Hepatocyte (in vitro differentiated cells): ENCODE measurements at regions not wholly inside any gene's neighbourhood (a gene's known extent, or its start where the extent isn't known, plus 50 kb on each side); places are given as distances from the start of the nearest gene placed in this dataset.
"Not testable (repeated sequence)": the region's sequence is repeated elsewhere in the genome, so short reads cannot be mapped to it uniquely, and the experiment has no call there.

ENCODE experiments used
- DNase-seq: peaks from one replicate; pipeline ENCODE4 v3.0.0-alpha.2; 2016; ENCODE audit warnings: low spot score
- H2AFZ ChIP-seq: fragments of 200-600 bp; sonication (generic); 2 replicates; pipeline ENCODE4 v1.6.0; 2016; ENCODE audit warnings: antibody characterized with exemption, mild to moderate bottlenecking
- H3K27ac ChIP-seq: fragments of 200-600 bp; sonication (generic); 2 replicates; pipeline ENCODE4 v1.5.1; 2016; ENCODE audit warnings: mild to moderate bottlenecking
- H3K27me3 ChIP-seq: fragments of 200-600 bp; sonication (generic); 2 replicates; pipeline ENCODE4 v1.6.1; 2016
- H3K36me3 ChIP-seq: fragments of 200-600 bp; sonication (generic); replicated peaks from 2 replicates; pipeline ENCODE4 v1.5.1; 2016; ENCODE audit warnings: low read depth; ENCODE audit not compliant: insufficient read depth
- H3K4me1 ChIP-seq: fragments of 200-600 bp; sonication (generic); 2 replicates; pipeline ENCODE4 v1.5.1; 2016; ENCODE audit warnings: mild to moderate bottlenecking, moderate library complexity; ENCODE audit not compliant: insufficient read depth
- H3K4me2 ChIP-seq: fragments of 200-600 bp; sonication (generic); 2 replicates; pipeline ENCODE4 v1.6.0; 2016
- H3K4me3 ChIP-seq: fragments of 200-600 bp; sonication (generic); 2 replicates; pipeline ENCODE4 v1.5.1; 2016; ENCODE audit warnings: mild to moderate bottlenecking
- H3K79me2 ChIP-seq: fragments of 200-600 bp; sonication (generic); 2 replicates; pipeline ENCODE4 v1.6.0; 2017; ENCODE audit warnings: mild to moderate bottlenecking
- H3K9me2 ChIP-seq: fragments of 200-600 bp; sonication (generic); replicated peaks from 2 replicates; pipeline ENCODE4 v1.6.0; 2017; ENCODE audit warnings: mild to moderate bottlenecking; ENCODE audit not compliant: insufficient read depth
- H3K9me3 ChIP-seq: fragments of 200-600 bp; sonication (generic); 2 replicates; pipeline ENCODE4 v1.5.1; 2016; ENCODE audit warnings: low read depth, mild to moderate bottlenecking
- H4K20me1 ChIP-seq: fragments of 200-600 bp; sonication (generic); 2 replicates; pipeline ENCODE4 v1.6.0; 2016; ENCODE audit warnings: mild to moderate bottlenecking; ENCODE audit not compliant: insufficient read depth, poor library complexity, severe bottlenecking
- CTCF ChIP-seq: fragments of 200-600 bp; sonication (generic); IDR thresholded peaks from 2 replicates; pipeline ENCODE4 v1.5.1; 2016; ENCODE audit warnings: antibody characterized with exemption, mild to moderate bottlenecking; ENCODE audit not compliant: poor library complexity
- EZH2 ChIP-seq: fragments of 200-600 bp; sonication (generic); IDR thresholded peaks from 2 replicates; pipeline ENCODE4 v1.6.1; 2016; ENCODE audit warnings: antibody characterized with exemption, mild to moderate bottlenecking, borderline replicate concordance
- EZH2phosphoT487 ChIP-seq: fragments of 200-600 bp; sonication (generic); IDR thresholded peaks from one replicate; pipeline ENCODE4 v1.6.1; 2018; ENCODE audit warnings: antibody characterized with exemption, mild to moderate bottlenecking, low read depth, moderate library complexity; ENCODE audit not compliant: unreplicated experiment, severe bottlenecking
- WGBS: methylation state at CpG from one replicate; pipeline ENCODE4 v1.1.6; 2016; ENCODE audit warnings: low lambda C conversion rate; ENCODE audit errors: missing lambda C conversion rate; 5-methylcytosine and 5-hydroxymethylcytosine counted together

DNA sequence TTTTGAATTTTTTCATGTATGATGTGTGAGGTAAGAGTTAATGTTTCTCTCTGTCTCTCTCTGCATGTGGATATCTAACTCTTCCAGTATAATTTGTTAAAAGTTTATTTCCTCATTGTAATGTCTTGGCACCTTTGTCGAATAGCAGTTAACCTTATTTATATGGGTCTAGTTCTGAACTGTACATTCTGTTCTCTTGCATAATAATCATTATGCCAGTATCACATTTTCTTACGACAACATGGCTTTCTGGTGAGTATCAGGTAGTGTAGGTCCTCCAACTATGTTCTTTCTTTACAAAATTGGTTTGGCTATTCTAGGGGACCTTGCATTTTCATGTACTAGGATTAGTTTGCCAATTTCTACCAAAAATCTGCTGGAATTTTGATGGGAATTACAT is 337.0 kb upstream of the FZD8 start:
- Histone ChIP-seq H2AFZ (no peak overlapping the region), H3K36me3 (no peaks in the 10 kb centered on the region), H3K4me2 (no peak overlapping the region), H4K20me1 (no peaks in the 10 kb centered on the region), H3K79me2 (no peaks in the 10 kb centered on the region), H3K27ac (no peak overlapping the region), H3K9me3 (no peaks in the 10 kb centered on the region), H3K4me1 (no peaks in the 10 kb centered on the region), H3K9me2 (no peaks in the 10 kb centered on the region), H3K27me3 (no peaks in the 10 kb centered on the region), H3K4me3 (no peak overlapping the region)
- 85% methylated on average over 2 of the region's 2 CpGs for whole genome bisulfite sequencing
- no peak for DNase-seq
- TF ChIP-seq EZH2 (no peak), EZH2phosphoT487 (no peak), CTCF (no peak)

DNA sequence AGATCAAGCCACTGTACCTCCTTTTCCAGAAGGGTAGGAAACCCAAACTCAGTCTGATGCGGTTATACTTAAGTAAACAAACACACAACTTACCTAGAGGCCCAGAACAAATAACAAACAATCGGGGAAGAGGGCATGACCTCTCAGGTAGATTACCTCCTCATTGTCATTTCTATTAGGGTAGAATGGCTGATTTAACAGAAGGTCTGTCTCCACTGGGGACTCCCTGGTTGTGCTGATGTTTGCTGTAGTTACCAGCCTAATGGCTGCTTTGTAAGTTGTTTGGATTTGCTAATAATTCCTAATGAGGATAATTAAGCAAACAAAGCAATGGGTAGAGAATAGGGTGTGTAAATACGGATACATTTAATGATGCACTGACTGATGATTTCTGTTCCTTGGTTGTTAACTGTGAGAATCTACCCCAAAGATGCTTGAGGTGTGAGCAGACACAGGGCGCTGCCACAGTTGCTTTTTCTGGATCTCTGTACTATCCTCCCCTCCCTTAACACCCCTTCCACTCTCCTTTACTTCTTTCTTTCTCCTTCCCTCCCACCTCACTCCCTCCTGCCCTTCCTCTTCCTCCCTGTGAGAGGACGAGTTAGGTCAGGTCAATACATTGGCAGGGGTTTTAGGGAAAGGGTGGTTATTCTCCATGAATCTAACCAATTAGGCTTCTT is 332.0 kb upstream of the FZD8 start:
- H3K4me3 ChIP-seq, H4K20me1 ChIP-seq, H3K79me2 ChIP-seq, H3K9me2 ChIP-seq, H3K4me2 ChIP-seq, H3K4me1 ChIP-seq, H3K36me3 ChIP-seq, DNase-seq, H3K9me3 ChIP-seq, H3K27ac ChIP-seq, H3K27me3 ChIP-seq, H2AFZ ChIP-seq: not testable (repeated sequence)
- 41% methylated on average over 5 of the region's 5 CpGs for WGBS

DNA sequence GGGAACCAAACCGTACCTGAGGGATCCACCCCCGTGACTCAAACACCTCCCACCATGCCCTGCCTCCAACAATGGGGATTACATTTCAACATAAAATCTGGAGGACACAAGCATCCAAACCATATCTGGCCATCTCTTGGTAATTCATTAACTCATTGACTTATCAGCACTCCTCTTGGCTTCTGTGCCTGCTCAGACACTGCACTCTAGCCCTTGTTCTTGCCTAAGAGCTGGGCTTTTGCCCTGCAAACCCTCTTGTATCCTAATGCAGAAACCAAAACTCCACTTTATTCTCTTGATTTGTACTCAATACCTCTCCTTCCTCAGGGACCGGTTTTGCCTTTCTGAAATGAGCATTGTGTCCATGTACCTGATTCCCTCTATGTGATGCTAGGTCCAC is 330.2 kb upstream of the FZD8 start:
- H3K4me2 ChIP-seq: no peak overlapping the region
- H3K27ac ChIP-seq: no peak overlapping the region
- H3K36me3 ChIP-seq: no peaks in the 10 kb centered on the region
- no peaks in the 10 kb centered on the region for H3K4me1 ChIP-seq
- no peak for TF ChIP-seq EZH2phosphoT487
- TF ChIP-seq EZH2: no peak
- no peak for TF ChIP-seq CTCF
- DNase-seq: peak; percentile 32
- H3K9me2 ChIP-seq: no peaks in the 10 kb centered on the region
- H3K79me2 ChIP-seq: no peaks in the 10 kb centered on the region
- H2AFZ ChIP-seq: no peak overlapping the region
- H4K20me1 ChIP-seq: no peaks in the 10 kb centered on the region
- no peaks in the 10 kb centered on the region for H3K9me3 ChIP-seq
- 86% methylated on average over 3 of the region's 3 CpGs for WGBS
- no peak overlapping the region for H3K4me3 ChIP-seq
- no peaks in the 10 kb centered on the region for H3K27me3 ChIP-seq

DNA sequence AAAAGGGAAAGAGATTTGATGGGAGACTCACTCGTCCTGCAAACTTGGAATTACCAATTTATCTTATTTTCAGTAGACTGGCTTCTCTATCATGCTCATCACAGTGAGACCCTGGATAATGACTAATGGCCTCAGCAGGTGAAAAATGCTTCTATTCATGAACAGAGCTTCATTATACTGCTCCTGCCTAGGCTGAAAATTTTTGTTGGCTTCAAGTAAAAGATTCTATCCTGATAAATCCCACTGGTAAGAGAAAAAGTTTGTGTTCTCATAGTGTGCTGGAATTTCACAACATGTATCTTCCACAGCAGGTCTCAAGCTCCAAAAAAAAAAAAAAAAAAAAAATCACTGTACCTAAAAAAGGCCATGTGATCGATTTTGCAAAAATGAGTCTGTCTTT is 329.3 kb upstream of the FZD8 start:
- Histone ChIP-seq H3K4me3 (no peak overlapping the region), H2AFZ (no peak overlapping the region), H3K4me1 (no peaks in the 10 kb centered on the region), H4K20me1 (no peaks in the 10 kb centered on the region), H3K36me3 (no peaks in the 10 kb centered on the region), H3K27ac (no peak overlapping the region), H3K9me2 (no peaks in the 10 kb centered on the region), H3K27me3 (no peaks in the 10 kb centered on the region), H3K4me2 (no peak overlapping the region), H3K79me2 (no peaks in the 10 kb centered on the region), H3K9me3 (no peaks in the 10 kb centered on the region)
- TF ChIP-seq EZH2 (no peak), EZH2phosphoT487 (no peak), CTCF (no peak)
- no peak for DNase-seq
- WGBS: 81% methylated on average over 2 of the region's 2 CpGs
